Limb (tissue), 2 donors: ENCODE measurements at regions not wholly inside any gene's neighbourhood (a gene's known extent, or its start where the extent isn't known, plus 50 kb on each side); places are given as distances from the start of the nearest gene placed in this dataset.

ENCODE experiments used
- DNase-seq, 2 donors: peaks; one replicate each; pipeline ENCODE4 v3.0.0-alpha.2; 2016; ENCODE audit errors: extremely low spot score in 2 of 2

DNA sequence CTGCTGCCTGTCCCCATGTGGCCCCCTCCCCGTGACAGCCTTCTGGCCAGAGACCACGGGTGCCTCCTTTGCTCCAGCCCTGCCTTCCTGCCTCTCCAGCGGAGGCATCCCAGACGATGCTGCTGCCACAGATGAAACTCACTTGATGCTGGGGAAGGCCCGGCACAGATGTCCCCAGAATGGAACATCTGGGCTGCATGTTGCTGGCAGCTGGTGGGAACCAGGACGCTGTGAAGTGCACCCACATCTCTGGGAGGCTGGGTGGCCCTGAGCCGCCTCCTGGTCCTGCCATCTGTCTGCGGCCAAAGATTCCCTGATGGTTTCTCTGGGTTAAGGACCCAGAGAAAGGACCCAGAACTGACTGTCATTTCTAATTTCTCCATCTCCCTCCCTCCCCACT is 51.9 kb upstream of the PTPRS start:
- no peak for DNase-seq

DNA sequence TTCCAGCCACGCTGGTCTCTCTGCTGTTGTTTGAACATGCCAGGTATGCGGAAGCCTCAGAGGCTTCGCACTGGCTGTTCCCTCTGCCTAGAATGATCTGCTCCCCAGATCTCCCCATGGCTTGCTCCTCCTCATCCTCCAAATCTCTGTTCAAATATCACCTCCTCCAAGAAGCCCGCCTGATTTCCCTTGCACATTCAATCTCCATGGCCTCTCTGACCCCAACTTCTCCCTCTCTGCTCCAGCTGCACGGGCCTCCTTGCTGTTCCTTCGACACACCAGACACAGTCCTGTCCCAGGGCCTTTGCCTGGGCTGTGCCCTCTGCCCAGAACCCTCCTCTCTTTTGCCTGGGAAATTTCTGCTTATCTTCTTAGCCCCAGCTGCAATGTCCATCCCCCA is 52.5 kb upstream of the PTPRS start:
- DNase-seq: no peak

DNA sequence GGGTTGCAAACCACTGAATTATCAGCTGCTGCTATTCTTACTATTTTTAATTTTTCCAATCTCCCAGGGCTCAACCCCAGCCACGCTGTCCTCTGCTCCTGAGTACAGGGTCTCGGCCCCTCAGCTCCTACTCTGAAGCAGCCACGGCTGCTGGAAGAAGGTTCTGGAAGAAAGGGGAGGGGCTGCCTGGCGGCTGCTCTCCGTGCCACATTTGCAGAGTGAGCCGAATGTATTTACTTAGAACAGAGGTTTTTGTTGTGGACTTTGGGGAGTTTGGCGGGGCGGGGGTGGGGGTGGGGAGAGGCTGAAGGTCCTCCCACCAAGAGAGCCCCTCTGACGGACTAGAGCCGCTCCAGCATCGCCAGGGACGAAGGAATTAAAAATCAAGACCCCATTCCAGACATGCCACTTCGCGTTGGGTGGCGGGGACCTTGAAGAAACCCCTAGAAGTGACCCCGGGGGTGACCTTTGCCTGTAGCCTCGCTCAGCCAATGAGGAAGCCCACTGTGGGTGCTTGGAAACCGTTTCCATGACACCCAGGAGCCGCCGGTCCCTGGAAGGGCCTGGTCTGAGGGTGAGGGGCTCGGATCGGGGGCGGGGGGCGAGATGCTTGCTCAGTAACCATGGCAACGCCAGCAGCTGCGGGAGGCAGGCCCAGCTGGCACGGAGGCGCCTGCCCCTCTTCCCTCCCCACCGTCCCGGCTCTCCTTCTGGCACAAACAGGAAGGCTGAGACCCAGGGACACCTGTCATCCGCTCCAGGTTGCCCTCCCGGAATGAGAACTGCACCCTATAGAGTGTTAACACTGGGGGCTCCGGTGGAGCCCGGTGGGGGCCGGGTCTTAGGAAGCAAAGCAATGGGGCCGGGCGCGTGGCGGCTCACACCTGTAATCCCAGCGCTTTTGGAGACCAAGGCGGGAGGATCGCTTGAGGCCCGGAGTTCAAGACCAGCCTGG is 54.2 kb upstream of the PTPRS start:
- DNase-seq: peak in 1 of 2 donors; percentile 75

DNA sequence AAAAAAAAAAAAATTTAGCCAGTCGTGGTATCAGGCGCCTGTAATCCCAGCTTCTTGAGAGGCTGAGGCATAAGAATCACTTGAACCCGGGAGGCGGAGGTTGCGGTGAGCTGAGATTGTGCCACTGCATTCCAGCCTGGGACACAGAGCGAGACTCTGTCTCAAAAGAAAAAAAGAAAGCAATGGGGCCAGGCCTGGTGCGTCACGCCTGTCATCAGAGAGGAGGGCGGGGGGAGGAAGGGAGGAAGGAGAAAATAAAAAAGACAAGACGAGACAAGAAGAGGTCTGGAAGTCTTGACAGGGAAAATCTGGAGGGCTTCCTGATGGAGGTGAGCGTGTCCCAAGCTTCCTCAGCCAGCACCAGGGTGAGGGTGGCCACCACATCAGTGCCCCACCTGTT is 54.9 kb upstream of the PTPRS start:
- DNase-seq: no peak

DNA sequence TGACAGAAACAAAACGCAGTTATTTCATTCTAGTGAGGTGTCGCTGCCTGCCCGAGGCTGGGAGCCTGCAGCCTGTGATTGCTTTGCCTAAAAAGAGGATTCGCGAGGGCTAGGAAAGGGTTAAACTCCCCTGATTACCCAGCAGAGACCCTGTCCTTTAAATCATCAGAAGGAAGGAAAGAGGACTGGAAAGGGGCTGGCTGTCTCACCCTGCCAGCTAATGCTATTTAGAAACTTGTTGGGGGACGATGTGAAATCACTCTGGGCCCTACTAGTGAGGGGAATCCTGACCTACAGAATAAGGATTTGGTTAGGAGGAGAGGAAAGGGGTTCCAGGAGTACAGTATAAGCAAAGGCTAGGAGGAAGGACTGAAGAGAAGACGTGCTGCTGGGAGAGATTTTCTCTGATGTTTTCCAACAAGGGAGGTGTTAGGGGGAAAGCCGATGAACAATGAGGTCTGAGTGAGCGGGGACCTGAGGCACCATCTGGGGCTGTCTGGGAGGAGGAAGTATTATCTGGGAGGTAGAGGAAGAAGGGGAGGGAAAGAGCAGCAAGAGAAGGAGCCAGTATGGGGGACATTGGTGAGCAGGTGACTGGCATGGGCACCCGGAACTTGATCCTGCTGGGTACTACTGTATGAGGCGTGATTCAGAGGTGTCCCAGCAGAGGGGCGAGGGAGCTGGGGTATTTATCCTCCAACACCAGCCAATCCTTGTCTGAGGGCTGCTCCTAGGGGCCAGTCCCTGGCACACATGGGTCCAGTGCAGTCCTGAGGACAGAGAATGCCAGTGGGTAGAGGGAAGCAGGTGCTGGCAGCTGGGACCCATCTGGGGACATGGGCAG is 55.7 kb upstream of the PTPRS start:
- DNase-seq: no peak

DNA sequence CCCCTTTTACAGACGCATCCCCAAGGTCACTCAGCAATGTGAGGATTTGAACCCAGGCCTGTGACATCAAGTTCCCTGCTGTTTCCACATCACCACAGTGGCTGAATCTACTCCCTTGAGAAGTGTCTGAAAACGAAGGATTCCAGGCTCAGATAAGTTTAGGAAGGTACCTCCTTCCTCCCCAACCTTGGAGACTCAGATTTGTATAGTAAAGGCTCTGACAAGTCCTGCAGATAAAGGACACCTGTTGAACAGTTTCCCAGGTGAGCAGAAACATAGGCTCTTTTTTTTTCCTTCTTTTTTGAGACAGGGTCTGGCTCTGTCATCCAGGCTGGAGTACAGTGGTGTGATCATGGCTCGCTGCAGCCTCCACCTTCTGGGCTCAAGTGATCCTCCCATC is 56.4 kb upstream of the PTPRS start:
- DNase-seq: no peak

DNA sequence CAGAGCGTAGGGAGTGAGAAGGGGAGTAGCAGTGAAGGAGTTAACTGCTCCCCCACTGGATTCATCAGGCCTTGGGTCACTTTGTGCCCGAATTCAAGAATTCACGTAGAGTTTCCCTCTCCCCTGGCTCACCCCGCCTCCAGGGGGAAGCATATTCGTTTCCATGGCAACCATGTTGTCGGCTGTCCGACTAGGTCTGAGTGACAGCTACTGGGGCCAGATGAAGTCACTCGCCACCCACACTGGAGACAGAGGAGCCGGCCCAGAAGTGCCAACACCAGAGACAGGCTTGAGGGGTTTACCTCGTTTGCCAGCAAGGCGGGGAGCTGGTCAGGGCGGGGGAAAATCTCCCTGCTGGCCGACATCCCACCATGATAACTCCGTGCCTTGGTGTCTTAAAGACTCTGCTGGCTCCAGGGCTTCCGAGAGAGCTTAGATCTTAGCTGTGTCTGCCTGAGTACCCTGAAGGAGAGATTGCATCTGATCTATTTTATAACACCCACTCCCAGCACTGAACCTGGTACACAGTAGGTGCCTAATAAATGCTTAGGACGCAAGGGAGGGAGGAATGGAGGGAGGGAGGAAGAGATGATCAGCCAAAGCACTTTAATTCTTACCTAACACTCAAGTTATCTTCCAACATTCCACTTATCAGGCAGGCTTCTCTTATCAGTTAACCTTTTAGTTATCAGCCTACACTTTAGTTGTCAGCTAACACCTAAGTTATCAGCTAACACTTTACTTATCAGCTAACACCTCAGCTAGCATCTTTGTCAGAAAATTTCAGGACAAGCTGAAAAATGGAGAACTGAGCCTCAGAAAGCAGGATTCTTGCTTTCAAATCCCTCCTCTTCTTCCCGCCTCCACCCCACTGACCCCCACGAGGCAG is 57.2 kb upstream of the ZNRF4 start:
- DNase-seq: peak in 1 of 2 donors; percentile 45

- no peak for DNase-seq
These were observed 56.5 kb upstream of the ZNRF4 start for GRCh38 chr19:5398693-5399057.

- DNase-seq: peak; percentile 86 to 91
These were observed 51.1 kb upstream of the ZNRF4 start for GRCh38 chr19:5403968-5404640.
